Heart left ventricle (tissue), 16 donors: ENCODE measurements at regions not wholly inside any gene's neighbourhood (a gene's known extent, or its start where the extent isn't known, plus 50 kb on each side); places are given as distances from the start of the nearest gene placed in this dataset.

Experiments used
- ATAC-seq, 4 donors: fragments of 200-7000 bp; cut with Tn5 transposase; one replicate each; pipeline ENCODE4 v1.9.1; 2020 to 2022; ENCODE audit warnings: moderate library complexity in 4 of 4, mild to moderate bottlenecking in 3 of 4, moderate number of reproducible peaks in 1 of 4
- DNase-seq, 5 donors: peaks; one replicate each; pipeline ENCODE4 v3.0.0-alpha.2; 2020
- H3K27ac ChIP-seq, 12 donors: fragments of 200-600 bp; sonication (generic) in 4 of 12; one replicate each; pipeline versions ENCODE4 v1.5.0 to v1.8.0; 2016 to 2022; ENCODE audit warnings: mild to moderate bottlenecking in 2 of 12
- H3K27me3 ChIP-seq, 9 donors: fragments of 200-600 bp; sonication (generic) in 2 of 9; one replicate each; pipeline versions ENCODE4 v1.5.1 to v1.8.0; 2016 to 2022; ENCODE audit warnings: mild to moderate bottlenecking in 3 of 9
- H3K36me3 ChIP-seq, 9 donors: fragments of 200-600 bp; sonication (generic) in 2 of 9; one replicate each; pipeline versions ENCODE4 v1.5.0 to v1.8.0; 2018 to 2022; ENCODE audit warnings: mild to moderate bottlenecking in 2 of 9
- H3K4me1 ChIP-seq, 12 donors: fragments of 200-600 bp; sonication (generic) in 4 of 12; one replicate each; pipeline versions ENCODE4 v1.5.0 to v1.8.0; 2016 to 2022; ENCODE audit warnings: mild to moderate bottlenecking in 3 of 12
- H3K4me3 ChIP-seq, 12 donors: fragments of 200-600 bp; sonication (generic) in 4 of 12; one replicate each; pipeline versions ENCODE4 v1.5.0 to v1.8.0; 2017 to 2022; ENCODE audit warnings: mild to moderate bottlenecking in 9 of 12, moderate library complexity in 4 of 12
- H3K9me3 ChIP-seq, 12 donors: fragments of 200-600 bp; sonication (generic) in 4 of 12; one replicate each; pipeline versions ENCODE4 v1.5.0 to v1.8.0; 2016 to 2022; ENCODE audit warnings: mild to moderate bottlenecking in 1 of 12
- CTCF ChIP-seq, 12 donors: fragments of 200-600 bp; sonication (generic) in 4 of 12; IDR thresholded peaks; one replicate each; pipeline versions ENCODE4 v1.5.0 to v1.8.0; 2018 to 2022; ENCODE audit warnings: antibody characterized with exemption in 12 of 12, mild to moderate bottlenecking in 5 of 12
- POLR2A ChIP-seq, 2 donors: fragments of 450-650 bp; IDR thresholded peaks; one replicate each; pipeline ENCODE4 v1.6.1; 2017; ENCODE audit warnings: antibody characterized with exemption in 2 of 2, mild to moderate bottlenecking in 2 of 2, moderate library complexity in 2 of 2
- WGBS, 4 donors: extraction: QIAGEN DNeasy Blood & Tissue Kit in 2 of 4; methylation state at CpG; one replicate each; pipeline versions ENCODE4 v1.1.5 to v1.1.7; 2013 to 2018; 5-methylcytosine and 5-hydroxymethylcytosine counted together
- intact Hi-C, 10 donors: fragments of 100-400 bp; cut with DNase I; formaldehyde crosslinking; loops; one replicate each; pipeline versions ENCODE4 v1.11.1 to v1.14.2; 2022
- donor health status: ischemic (EF 13 %, LVEDD 7.1; RV severe dilation, severe dysfunction).
- donor health status: healthy with polysubstance abuse.
- donor health status: DM: no; HTN: yes; CAD: no.
- donor health status: DM: no; HTN: no; CAD: no.
- donor health status: ischemic (EF 25% LVEDD 6.9; RV normal size, moderate dysfunction).
- donor health status: ischemic (EF 25% LVEDD 5.7; RV mildly dilated, moderate dysfunction).
- donor health status: healthy.
- donor health status: DM: yes; HTN: yes; CAD: no.
- donor health status: ischemic (EF 35%, LVEDD 5.7; RV mildly dilated, moderate dysfunction).
- donor health status: nonischemic (EF 11% LVEDD 7.7; RV severe dilation, severe dysfunction).
- donor health status: DM: yes; HTN: yes; CAD: no.
- donor health status: PGD.
- donor health status: ischemic (EF 29% LVEDD 5.4; RV normal size, mild dysfunction).
- donor health status: nonischemic (EF 23%, LVEDD 6.1; RV moderate dilation, normal function).

GRCh38 chr1:187261637-187262036 is 432.9 kb downstream of the PLA2G4A start:
- H3K27me3 ChIP-seq = no peaks in the 10 kb centered on the region
- intact Hi-C loops = no loop called here
- no peak overlapping the region for H3K4me3 ChIP-seq
- ATAC-seq (no peak), DNase-seq (no peak)
- H3K9me3 ChIP-seq = no peaks in the 10 kb centered on the region
- H3K36me3 ChIP-seq = no peaks in the 10 kb centered on the region
- TF ChIP-seq POLR2A (IDR thresholded peaks at IDR 0.05) = no peak
- no peak for TF ChIP-seq CTCF (IDR thresholded peaks at IDR 0.05)
- H3K27ac ChIP-seq = no peak overlapping the region
- H3K4me1 ChIP-seq = no peaks in the 10 kb centered on the region
- WGBS, 4 donors = 45 to 62% (median 56%) methylated on average over 3 of the region's 3 CpGs

DNA sequence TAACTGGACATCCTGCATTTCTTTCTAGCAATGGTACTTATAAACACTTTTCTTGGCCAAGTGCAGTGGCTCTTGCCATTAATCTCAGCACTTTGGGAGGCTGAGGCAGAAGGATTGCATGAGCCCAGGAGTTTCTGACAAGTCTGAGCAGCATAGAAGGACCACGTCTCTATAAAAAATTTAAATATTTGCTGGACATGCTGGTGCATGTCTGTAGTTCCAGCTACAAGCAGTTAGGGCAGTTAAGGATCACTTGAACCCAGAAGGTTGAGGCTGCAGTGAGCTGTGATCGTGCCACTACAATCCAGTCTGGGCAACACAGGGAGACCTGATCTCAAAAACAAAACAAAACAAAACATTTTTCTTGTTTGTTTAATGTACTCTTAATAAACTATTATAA is 434.0 kb downstream of the PLA2G4A start:
- no peaks in the 10 kb centered on the region for H3K36me3 ChIP-seq
- H3K27me3 ChIP-seq = no peaks in the 10 kb centered on the region
- intact Hi-C loops = no loop called here
- ATAC-seq = no peak
- no peaks in the 10 kb centered on the region for H3K9me3 ChIP-seq
- TF ChIP-seq CTCF (IDR thresholded peaks at IDR 0.05) (no peak), POLR2A (IDR thresholded peaks at IDR 0.05) (no peak)
- H3K4me1 ChIP-seq = no peaks in the 10 kb centered on the region
- H3K27ac ChIP-seq = no peak overlapping the region
- H3K4me3 ChIP-seq = no peak overlapping the region
- DNase-seq = no peak
- 66 to 74% (median 71%) methylated on average over 2 of the region's 2 CpGs for WGBS, 4 donors

DNA sequence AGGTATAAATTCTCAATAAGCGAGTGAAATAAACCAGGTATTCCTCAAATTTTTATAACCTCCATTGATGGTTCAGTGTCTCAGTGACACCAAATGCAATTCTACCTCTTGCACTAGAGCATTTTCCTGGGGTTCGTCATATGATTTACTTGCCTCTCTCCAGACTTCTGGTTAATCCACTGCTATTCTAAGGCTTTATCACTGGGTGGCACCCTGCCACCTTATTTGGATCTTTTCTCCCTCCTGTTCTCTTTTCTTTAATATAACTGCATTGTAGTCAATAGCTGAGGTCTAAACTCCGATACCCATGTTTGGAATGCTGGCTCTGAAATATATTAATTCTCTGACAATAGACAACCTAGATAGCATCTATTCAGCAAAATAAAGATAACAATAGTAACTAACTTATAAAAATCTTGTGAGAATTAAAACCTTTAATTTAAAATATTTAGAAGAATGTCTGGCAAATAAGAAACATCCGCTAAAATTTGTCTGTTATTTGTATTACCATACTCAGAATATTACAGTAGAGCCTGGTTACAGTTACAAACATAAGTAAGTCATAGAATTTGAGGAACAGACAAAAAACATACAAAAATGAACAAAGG is 436.4 kb downstream of the PLA2G4A start:
- ATAC-seq (peak in 1 of 4 donors; percentile 47), DNase-seq (peak in 1 of 5 donors; percentile 6)
- H3K4me3 ChIP-seq = no peak overlapping the region
- H3K4me1 ChIP-seq = no peaks in the 10 kb centered on the region
- no peak overlapping the region for H3K27ac ChIP-seq
- intact Hi-C loops = no loop called here
- TF ChIP-seq POLR2A (IDR thresholded peaks at IDR 0.05) (no peak), CTCF (IDR thresholded peaks at IDR 0.05) (peak in 4 of 12 donors; percentile 28 to 30 (median 30))
- no peaks in the 10 kb centered on the region for H3K27me3 ChIP-seq
- WGBS, 4 donors = 49 to 58% (median 54%) methylated on average over 4 of the region's 4 CpGs
- H3K9me3 ChIP-seq = no peaks in the 10 kb centered on the region
- no peaks in the 10 kb centered on the region for H3K36me3 ChIP-seq

GRCh38 chr1:187266051-187266450 is 437.3 kb downstream of the PLA2G4A start:
- no peaks in the 10 kb centered on the region for H3K4me1 ChIP-seq
- no peaks in the 10 kb centered on the region for H3K27me3 ChIP-seq
- no peaks in the 10 kb centered on the region for H3K36me3 ChIP-seq
- 8 to 22% (median 11%) methylated on average over 4 of the region's 4 CpGs for WGBS, 4 donors
- no peak overlapping the region for H3K4me3 ChIP-seq
- no peak for TF ChIP-seq POLR2A (IDR thresholded peaks at IDR 0.05)
- H3K9me3 ChIP-seq = no peaks in the 10 kb centered on the region
- H3K27ac ChIP-seq = no peak overlapping the region
- intact Hi-C loops = no loop called here
- no peak for ATAC-seq
- no peak for DNase-seq

DNA sequence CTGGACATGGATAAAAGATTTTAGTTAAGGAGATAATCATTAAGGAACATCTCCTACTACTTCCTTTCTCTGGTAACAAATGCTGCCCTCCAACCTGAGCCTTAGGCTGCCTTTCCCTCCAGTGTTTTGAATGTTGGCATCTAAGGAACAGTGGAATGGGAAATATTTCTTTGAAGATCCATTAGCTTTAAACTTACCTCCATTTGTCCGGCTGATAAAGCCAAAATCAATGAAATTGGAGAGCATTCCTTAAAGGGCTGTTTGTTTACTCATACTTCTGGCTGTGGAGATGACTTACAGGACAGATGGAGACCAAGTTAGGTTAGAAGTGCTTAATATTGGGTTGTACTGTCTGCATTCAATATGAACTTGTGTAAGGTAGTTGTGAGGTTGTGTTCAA is 439.1 kb downstream of the PLA2G4A start:
- 64 to 86% (median 74%) methylated on average over 1 of the region's 1 CpG for WGBS, 4 donors
- intact Hi-C loops = no loop called here
- no peaks in the 10 kb centered on the region for H3K36me3 ChIP-seq
- ATAC-seq (no peak), DNase-seq (no peak)
- H3K27ac ChIP-seq = no peak overlapping the region
- no peak overlapping the region for H3K4me3 ChIP-seq
- no peaks in the 10 kb centered on the region for H3K9me3 ChIP-seq
- no peaks in the 10 kb centered on the region for H3K27me3 ChIP-seq
- TF ChIP-seq POLR2A (IDR thresholded peaks at IDR 0.05) = no peak
- TF ChIP-seq CTCF (IDR thresholded peaks at IDR 0.05) = no peak
- no peaks in the 10 kb centered on the region for H3K4me1 ChIP-seq
